GM12892 (cell line): ENCODE measurements at regions not wholly inside any gene's neighbourhood (a gene's known extent, or its start where the extent isn't known, plus 50 kb on each side); places are given as distances from the start of the nearest gene placed in this dataset.

Source experiments
- POLR2A ChIP-seq: IDR thresholded peaks from 2 replicates; pipeline ENCODE4 v1.6.1; 2011; ENCODE audit warnings: low read depth, low read length, control low read depth
- POLR2AphosphoS5 ChIP-seq: IDR thresholded peaks from 2 replicates; pipeline ENCODE4 v1.6.1; 2011; ENCODE audit warnings: low read depth, low read length, control low read depth
- TAF1 ChIP-seq: IDR thresholded peaks from 2 replicates; pipeline ENCODE4 v1.6.1; 2011; ENCODE audit warnings: low read depth, mild to moderate bottlenecking, control low read depth, low read length, borderline replicate concordance

GRCh38 chr6:16063580-16063979 lies 65.3 kb upstream of the MYLIP start:
- TF ChIP-seq TAF1: no peak
- TF ChIP-seq POLR2AphosphoS5: no peak
- TF ChIP-seq POLR2A: no peak
